HEK293 (cell line): ENCODE measurements at regions not wholly inside any gene's neighbourhood (a gene's known extent, or its start where the extent isn't known, plus 50 kb on each side); places are given as distances from the start of the nearest gene placed in this dataset.

ENCODE experiments used
- CTCF ChIA-PET: fragments of 350-600 bp; formaldehyde crosslinking; extraction: SDS; loops from one replicate; lab custom pipeline; 2021; ENCODE audit warnings: antibody characterized with exemption; lab: Yijun Ruan, JAX
- POLR2A ChIA-PET: fragments of 300-600 bp; formaldehyde crosslinking; extraction: SDS; loops from one replicate; lab custom pipeline; 2020; ENCODE audit warnings: antibody characterized with exemption, inconsistent platforms; lab: Yijun Ruan, JAX
- H3K27ac ChIP-seq: fragments of 200-500 bp; sonication (Bioruptor generic); 2 replicates; pipeline ENCODE4 v1.5.1; 2014; ENCODE audit warnings: low read depth, low read length, control low read depth, inconsistent platforms; ENCODE audit errors: extremely low read depth
- H3K36me3 ChIP-seq, 2 experiments: fragments of 200-500 bp in 1 of 2; sonication (Bioruptor generic) in 1 of 2; 1 replicate in 1 of 2; 2 replicates in 1 of 2; pipeline ENCODE4 v1.5.1; 2014 to 2017; ENCODE audit warnings: inconsistent platforms in 2 of 2, low read length in 2 of 2; ENCODE audit not compliant: control insufficient read depth in 2 of 2, insufficient read depth in 1 of 2
- H3K4me1 ChIP-seq: fragments of 200-500 bp; sonication (Bioruptor generic); 2 replicates; pipeline ENCODE4 v1.5.1; 2014; ENCODE audit warnings: mild to moderate bottlenecking, low read length, inconsistent platforms; ENCODE audit not compliant: control insufficient read depth, insufficient read depth
- H3K4me3 ChIP-seq: 2 replicates; pipeline ENCODE4 v1.5.1; 2011; ENCODE audit warnings: low read depth, mild to moderate bottlenecking, control low read depth, low read length, moderate library complexity
- H3K9me3 ChIP-seq: fragments of 200-500 bp; sonication (Bioruptor generic); 2 replicates; pipeline ENCODE4 v1.5.1; 2014; ENCODE audit warnings: low read depth, low read length, inconsistent platforms; ENCODE audit not compliant: control insufficient read depth, insufficient read depth
- HOXC10 ChIP-seq: sonication (generic); formaldehyde crosslinking; IDR thresholded peaks from 2 replicates; pipeline ENCODE4 v1.8.1; 2023; ENCODE audit warnings: mild to moderate bottlenecking, missing genetic modification reagents
- KLF9 ChIP-seq: fragments of 450-650 bp; formaldehyde crosslinking; IDR thresholded peaks from 2 replicates; pipeline ENCODE4 v1.5.1; 2016; ENCODE audit warnings: missing biosample characterization, missing genetic modification characterization, low read depth
- OSR2 ChIP-seq: fragments of 450-650 bp; formaldehyde crosslinking; IDR thresholded peaks from 2 replicates; pipeline ENCODE4 v1.5.1; 2016; ENCODE audit warnings: missing biosample characterization, missing genetic modification characterization
- PRDM2 ChIP-seq: fragments of 450-650 bp; formaldehyde crosslinking; IDR thresholded peaks from 2 replicates; pipeline ENCODE4 v1.5.1; 2016; ENCODE audit warnings: missing biosample characterization, missing genetic modification characterization, borderline replicate concordance
- ZBTB17 ChIP-seq: fragments of 450-650 bp; formaldehyde crosslinking; IDR thresholded peaks from 2 replicates; pipeline ENCODE4 v1.5.1; 2016; ENCODE audit warnings: missing biosample characterization, missing genetic modification characterization
- ZBTB8A ChIP-seq: fragments of 450-650 bp; formaldehyde crosslinking; IDR thresholded peaks from 2 replicates; pipeline ENCODE4 v1.5.1; 2016; ENCODE audit warnings: missing biosample characterization, missing genetic modification characterization
- ZEB2 ChIP-seq: fragments of 450-650 bp; formaldehyde crosslinking; IDR thresholded peaks from 2 replicates; pipeline ENCODE4 v1.5.1; 2016; ENCODE audit warnings: missing biosample characterization, missing genetic modification characterization
- ZFP69B ChIP-seq: fragments of 450-650 bp; formaldehyde crosslinking; IDR thresholded peaks from 2 replicates; pipeline ENCODE4 v1.5.1; 2016; ENCODE audit warnings: missing biosample characterization, missing genetic modification characterization
- ZNF114 ChIP-seq: fragments of 450-650 bp; formaldehyde crosslinking; IDR thresholded peaks from 2 replicates; pipeline ENCODE4 v1.5.0; 2017; ENCODE audit warnings: missing biosample characterization, missing genetic modification characterization
- ZNF211 ChIP-seq: fragments of 450-650 bp; formaldehyde crosslinking; IDR thresholded peaks from 2 replicates; pipeline ENCODE4 v1.5.1; 2016; ENCODE audit warnings: low read depth, missing biosample characterization, missing genetic modification characterization
- ZNF354C ChIP-seq: fragments of 450-650 bp; formaldehyde crosslinking; IDR thresholded peaks from 2 replicates; pipeline ENCODE4 v1.5.1; 2016; ENCODE audit warnings: missing biosample characterization, missing genetic modification characterization, low read depth, borderline replicate concordance
- ZNF391 ChIP-seq: fragments of 450-650 bp; formaldehyde crosslinking; IDR thresholded peaks from 2 replicates; pipeline ENCODE4 v1.5.1; 2016; ENCODE audit warnings: low read depth, missing biosample characterization, missing genetic modification characterization, borderline replicate concordance
- ZNF555 ChIP-seq: fragments of 450-650 bp; formaldehyde crosslinking; conservative IDR thresholded peaks from 2 replicates; pipeline ENCODE4 v1.5.1; 2017; ENCODE audit warnings: missing biosample characterization, mild to moderate bottlenecking, missing genetic modification characterization, inconsistent platforms
- ZNF654 ChIP-seq: fragments of 450-650 bp; formaldehyde crosslinking; IDR thresholded peaks from 2 replicates; pipeline ENCODE4 v1.5.1; 2016; ENCODE audit warnings: low read depth, missing biosample characterization, missing genetic modification characterization
- ZNF658 ChIP-seq: fragments of 450-650 bp; formaldehyde crosslinking; IDR thresholded peaks from 2 replicates; pipeline ENCODE4; 2016; ENCODE audit warnings: missing biosample characterization, missing genetic modification characterization
- ZNF707 ChIP-seq: fragments of 450-650 bp; formaldehyde crosslinking; IDR thresholded peaks from 2 replicates; pipeline ENCODE4 v1.5.1; 2016; ENCODE audit warnings: missing biosample characterization, missing genetic modification characterization
- ZNF830 ChIP-seq: fragments of 450-650 bp; IDR thresholded peaks from 2 replicates; pipeline ENCODE4 v1.5.0; 2018; ENCODE audit warnings: missing biosample characterization, missing genetic modification characterization, low read depth, mild to moderate bottlenecking, moderate library complexity
- ZNF837 ChIP-seq: fragments of 450-650 bp; formaldehyde crosslinking; IDR thresholded peaks from 2 replicates; pipeline ENCODE4 v1.5.1; 2016; ENCODE audit warnings: missing biosample characterization, missing genetic modification characterization
- ZSCAN23 ChIP-seq: fragments of 450-650 bp; formaldehyde crosslinking; IDR thresholded peaks from 2 replicates; pipeline ENCODE4 v1.5.1; 2016; ENCODE audit warnings: missing biosample characterization, missing genetic modification characterization
- ZSCAN30 ChIP-seq: fragments of 450-650 bp; IDR thresholded peaks from 2 replicates; pipeline ENCODE4 v1.5.1; 2018; ENCODE audit warnings: missing biosample characterization, mild to moderate bottlenecking, missing genetic modification characterization, moderate library complexity

- TF ChIP-seq ZSCAN23 (tag by site-specific recombination) = no peak
- TF ChIP-seq ZNF658 (tag by site-specific recombination) = no peak
- no peak for TF ChIP-seq ZFP69B
- no peak for TF ChIP-seq ZBTB17
- TF ChIP-seq, all 188 proteins: peak for 0
These were observed 112.0 kb upstream of the CARMIL1 start (continued) for GRCh38 chr6:25166955-25167748.

- TF ChIP-seq ZNF211 (no peak), PRDM2 (tag by site-specific recombination) (no peak), ZNF707 (tag by site-specific recombination) (no peak), ZBTB8A (tag by site-specific recombination) (no peak)
- no peaks in the 10 kb centered on the region for H3K36me3 ChIP-seq
- H3K9me3 ChIP-seq = no peaks in the 10 kb centered on the region
- H3K4me3 ChIP-seq = no peak overlapping the region
- H3K27ac ChIP-seq = no peak overlapping the region
- POLR2A ChIA-PET = no interaction called here
- 0 out of 2 replicates have a peak, but pooled peaks cover 4% of the 10 kb centered on the region for H3K4me1 ChIP-seq
- CTCF ChIA-PET = no interaction called here
These were observed 111.2 kb upstream of the CARMIL1 start for GRCh38 chr6:25167961-25168360.

GRCh38 chr6:25168637-25169036 lies 110.5 kb upstream of the CARMIL1 start:
- Histone ChIP-seq H3K27ac (no peak overlapping the region), H3K36me3 (no peaks in the 10 kb centered on the region), H3K9me3 (no peaks in the 10 kb centered on the region), H3K4me3 (no peak overlapping the region), H3K4me1 (peaks cover 8% of the 10 kb centered on the region)
- POLR2A ChIA-PET = no interaction called here
- TF ChIP-seq ZNF354C (tag by site-specific recombination) (no peak), KLF9 (no peak), ZBTB17 (no peak), ZNF114 (tag by site-specific recombination) (no peak), ZNF555 (no peak), ZNF654 (no peak), HOXC10 (CRISPR knock-in tag) (no peak), ZSCAN30 (no peak), ZNF830 (tag by site-specific recombination) (no peak), ZEB2 (tag by site-specific recombination) (no peak), OSR2 (no peak), ZNF837 (tag by site-specific recombination) (no peak), ZFP69B (no peak), ZNF391 (no peak)
- CTCF ChIA-PET = no interaction called here
